HG03520 (cell line): ENCODE measurements at regions not wholly inside any gene's neighbourhood (a gene's known extent, or its start where the extent isn't known, plus 50 kb on each side); places are given as distances from the start of the nearest gene placed in this dataset.

ENCODE experiments used
- ATAC-seq: cut with Tn5 transposase; IDR thresholded peaks from one replicate; pipeline ENCODE4 v1.9.1; 2021; ENCODE audit warnings: mild to moderate bottlenecking, moderate library complexity; ENCODE audit not compliant: unreplicated experiment

DNA sequence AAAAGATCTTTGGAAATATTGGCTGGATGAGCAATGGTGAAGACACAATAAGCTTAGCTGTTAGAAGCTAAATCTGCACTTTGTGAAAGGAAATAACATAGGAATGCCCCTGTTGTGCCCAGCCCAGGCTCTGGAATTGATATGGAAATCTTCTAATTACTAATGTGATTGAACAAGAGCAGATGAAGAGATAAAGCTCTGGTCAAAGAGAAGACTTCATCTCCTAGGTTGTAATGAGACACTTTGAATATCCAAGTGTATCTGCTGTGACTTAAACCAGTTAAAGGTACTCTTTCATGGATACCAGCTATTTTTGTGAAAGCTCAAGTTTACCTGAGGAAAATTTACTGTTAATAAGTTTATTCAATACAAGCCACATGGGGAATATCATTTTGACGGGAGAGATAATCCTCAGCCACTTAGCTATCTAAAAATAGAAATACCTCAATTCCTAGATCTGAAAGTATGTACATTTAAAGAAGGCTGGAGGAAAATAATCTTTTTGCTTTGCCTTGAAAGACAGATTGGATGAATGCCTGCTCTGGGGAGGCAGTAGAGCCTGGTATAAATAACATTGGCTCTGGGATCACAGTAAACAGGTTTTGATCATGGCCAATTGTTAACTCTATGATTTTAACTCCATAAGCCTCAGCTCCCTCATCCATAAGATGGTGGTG is 494.0 kb upstream of the B3GALT2 start:
- no peak for ATAC-seq

DNA sequence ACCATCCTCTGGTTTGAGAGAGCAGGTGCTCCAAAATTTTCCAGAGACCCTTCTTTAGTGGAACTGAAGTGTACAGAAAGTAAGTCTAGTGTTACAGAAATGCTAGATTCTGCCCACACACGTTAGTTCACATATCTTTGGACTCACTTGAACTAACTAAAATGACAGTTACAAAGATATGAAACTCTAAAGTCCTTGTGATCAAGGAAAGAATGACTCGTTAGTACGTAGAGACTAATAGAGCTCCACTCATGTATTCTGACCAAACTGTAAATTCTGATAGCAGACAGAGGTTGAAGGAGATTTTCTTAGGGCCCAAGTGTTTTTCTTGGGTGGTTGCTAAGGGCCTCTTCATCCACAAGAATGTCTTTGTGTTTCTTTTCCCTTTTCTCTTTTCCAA is 491.5 kb upstream of the B3GALT2 start:
- ATAC-seq = no peak

DNA sequence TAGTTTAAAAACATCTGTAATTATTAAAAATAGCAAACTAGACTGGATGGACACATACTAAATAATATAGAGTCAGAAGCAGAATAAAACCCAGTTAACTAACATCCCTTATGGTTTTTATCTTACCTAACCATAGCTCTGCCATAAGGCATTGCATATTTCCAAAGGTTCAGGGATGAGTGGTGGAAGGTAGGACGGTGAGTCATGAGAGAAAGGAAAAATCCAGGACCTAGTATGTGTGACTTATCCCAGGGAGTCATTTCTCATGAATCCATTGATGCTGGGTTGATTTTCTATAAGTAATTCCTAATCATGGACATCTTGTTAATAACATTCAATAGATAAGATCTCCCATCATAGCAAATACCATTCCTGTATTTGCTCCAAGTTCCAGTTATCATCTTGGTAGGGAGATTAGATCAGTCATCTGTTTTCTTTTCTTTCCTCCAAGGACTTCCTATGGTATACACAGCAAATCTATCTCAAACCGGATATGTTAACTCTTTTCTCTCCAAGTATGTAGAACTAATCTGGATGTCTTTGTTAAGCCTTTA is 490.7 kb upstream of the B3GALT2 start:
- no peak for ATAC-seq

DNA sequence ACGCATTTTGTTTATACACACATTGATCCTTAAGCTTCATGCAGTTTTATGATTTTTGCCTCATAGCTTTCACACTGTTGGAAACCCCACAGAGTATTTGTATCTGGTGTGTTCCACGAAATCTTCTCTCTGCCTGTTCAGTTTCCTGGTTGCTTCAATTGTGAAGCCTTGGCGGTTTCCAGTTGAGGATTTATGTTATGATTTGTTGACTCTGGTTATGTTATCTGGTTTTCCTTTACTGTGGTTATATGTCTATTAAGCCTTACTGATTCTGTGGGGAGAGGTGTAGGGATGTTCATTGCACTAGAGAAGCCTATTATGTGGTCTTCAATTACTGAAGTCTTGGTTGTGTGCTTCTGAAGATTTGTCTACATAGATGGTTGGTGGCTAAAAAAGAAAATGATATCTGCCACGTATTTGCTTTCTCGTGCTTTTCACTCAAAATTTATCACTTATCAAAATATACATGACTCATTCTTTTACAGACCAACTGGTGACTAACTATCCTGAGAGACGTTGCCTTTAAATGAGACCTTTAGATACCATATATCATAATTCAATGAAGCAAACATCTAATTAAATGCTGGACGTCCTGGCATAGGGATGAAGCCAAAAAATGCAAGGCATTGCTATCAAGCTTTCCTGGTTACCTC is 488.0 kb upstream of the B3GALT2 start:
- no peak for ATAC-seq

DNA sequence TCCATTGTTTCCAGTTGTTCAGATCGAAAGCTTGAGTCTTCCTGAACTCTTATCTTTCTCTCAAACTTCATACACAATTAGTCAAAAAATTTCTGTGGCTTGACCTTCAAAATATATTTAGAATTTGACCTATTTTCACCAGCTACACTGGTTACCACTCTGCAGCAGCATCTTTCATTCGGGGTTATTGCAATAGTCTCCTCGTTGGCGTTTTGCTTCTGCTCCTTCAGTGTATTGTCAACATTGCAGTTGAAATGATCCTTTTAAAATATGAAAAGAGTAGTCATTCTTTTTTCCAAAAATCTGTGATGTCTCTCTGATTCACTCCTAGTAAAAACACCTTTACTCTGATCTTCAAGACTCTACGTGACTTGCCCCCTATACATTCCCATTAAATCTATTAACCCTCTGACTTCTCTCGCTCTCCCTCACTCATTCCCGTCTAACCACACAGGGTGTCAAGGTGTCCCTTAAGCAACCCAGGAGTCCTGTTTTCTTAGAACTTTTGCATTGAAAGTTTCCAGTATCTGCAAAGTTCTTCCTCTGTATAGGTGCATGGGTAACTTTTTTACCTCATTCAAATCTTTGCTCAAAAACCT is 480.2 kb upstream of the B3GALT2 start:
- no peak for ATAC-seq

DNA sequence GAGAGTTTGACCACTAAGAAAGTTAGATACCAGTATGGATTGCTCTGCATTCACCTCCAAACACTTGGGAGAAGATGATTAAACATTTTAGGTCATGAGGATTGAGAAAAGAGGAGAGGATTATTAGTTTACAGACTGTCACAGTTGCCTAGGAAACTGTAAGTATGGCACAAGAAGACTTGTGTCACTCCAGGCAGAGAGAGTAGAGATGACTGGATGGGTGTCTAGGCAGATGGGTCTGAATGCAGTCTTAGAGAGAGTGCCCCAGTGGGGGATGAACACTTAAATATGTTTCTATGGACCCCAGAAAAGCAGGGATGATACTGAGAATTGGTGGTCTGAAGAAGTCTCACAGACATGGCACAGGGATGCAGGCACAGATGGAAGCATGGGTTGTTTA is 477.6 kb upstream of the B3GALT2 start:
- no peak for ATAC-seq

DNA sequence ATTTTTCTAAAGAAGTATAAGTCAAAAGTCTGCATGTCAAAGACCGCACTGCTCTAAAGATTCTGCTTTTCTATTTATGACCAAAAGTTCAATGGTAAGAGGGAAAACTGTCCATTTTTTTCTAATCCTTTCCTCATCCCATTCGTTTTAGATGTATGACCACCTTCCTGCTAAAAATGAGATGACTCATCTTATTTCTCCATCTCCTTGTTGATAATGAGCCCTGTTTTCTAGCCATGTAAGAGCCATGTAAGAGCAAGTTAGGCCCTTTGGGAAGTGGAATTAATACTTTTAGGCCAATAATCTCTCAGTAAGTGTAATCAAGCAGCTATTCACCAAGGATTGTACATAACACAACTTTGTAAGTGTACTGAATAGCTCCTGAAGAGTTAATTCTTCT is 475.6 kb upstream of the B3GALT2 start:
- no peak for ATAC-seq

DNA sequence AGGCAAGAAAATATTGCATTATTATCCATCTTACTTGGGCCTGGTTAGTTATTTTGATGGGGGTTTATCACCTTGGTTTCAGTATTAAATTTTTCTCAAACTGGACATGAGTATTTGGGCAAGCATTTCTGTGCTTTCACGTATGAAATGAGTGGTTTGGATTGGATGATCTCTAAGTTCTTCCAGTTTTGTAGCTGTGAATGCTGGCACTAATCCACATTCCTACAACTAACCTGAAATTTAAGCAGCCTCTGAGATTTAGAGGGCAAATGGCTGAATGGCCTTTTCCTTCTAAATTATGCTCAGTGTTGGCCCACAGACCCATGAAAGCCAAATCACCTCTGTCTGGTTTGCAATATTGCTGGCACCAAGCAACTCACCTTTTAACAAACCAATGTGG is 475.0 kb upstream of the B3GALT2 start:
- no peak for ATAC-seq

DNA sequence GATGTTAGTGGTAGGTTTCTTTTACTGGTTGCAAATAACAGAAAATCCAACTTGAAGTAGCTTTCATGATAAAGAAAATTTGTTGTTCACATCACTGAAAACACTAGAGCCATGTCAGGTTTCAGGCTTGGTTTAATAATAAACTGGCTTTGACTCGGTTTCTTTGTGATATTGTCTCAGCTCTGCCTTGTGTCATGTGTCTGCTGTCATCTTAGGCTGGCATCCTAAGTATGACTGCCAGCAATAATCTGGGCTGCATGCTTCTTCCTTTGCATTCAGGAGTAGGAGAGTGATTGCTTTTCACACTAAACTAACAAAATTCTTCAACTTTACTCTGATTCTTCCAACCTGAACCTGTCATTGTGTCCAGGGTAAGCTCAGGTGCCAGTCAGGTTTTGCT is 474.0 kb upstream of the B3GALT2 start:
- ATAC-seq = no peak

DNA sequence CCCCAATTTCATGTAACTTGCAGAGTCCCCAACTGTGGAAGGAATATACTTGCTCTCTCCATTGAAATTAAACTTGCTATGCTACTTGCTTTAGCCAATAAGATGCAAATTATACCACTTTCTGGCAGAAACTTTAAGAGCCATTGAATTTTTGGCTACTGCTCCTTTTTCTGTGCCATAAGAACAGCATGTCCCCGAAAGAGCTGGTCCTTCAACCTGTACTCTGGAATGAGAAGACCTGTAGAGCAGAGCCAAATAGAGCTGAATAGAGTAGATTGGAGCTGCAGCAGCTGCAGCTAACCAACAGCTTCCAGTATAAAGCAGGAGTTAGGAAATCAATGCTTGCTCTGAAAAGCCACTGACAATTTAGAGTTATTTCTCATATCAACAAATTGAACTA is 472.3 kb upstream of the B3GALT2 start:
- no peak for ATAC-seq

DNA sequence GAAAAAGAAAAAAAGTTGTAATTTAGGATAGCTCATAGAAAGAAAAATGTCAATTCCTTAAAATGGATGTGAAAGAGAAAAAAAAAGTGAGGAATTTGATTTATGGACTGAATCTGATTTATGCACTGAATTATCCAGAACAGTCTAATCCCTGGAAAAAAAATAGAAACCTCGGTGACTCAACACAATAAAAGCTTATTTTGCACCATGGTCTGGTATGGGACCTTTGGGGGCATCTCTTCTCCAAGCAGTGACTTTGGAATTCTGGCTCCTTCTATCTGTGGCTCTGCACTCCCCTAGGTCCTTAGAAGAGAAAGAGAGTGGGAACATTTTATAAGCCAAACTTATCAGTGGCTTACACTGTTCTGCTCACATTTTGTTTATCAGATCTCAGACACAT is 471.7 kb upstream of the B3GALT2 start:
- no peak for ATAC-seq

DNA sequence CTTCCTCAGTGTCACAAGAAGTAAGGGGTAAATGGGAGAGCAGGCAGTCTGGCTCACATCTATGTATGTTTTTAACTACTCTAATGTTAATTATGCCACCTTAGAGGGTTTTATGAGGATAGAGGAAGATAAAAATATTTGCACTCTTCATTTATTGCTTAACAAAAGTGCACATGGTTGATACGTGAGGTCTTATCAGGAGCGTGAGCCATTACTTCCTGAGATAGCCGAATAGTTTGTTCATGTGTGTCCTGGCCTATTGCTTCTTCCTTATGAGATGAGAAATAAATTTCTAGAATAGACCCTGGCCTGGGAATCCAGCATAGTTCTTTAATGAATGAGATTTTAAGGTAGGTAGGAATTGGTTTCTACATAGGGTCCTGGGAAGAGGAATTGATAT is 471.1 kb upstream of the B3GALT2 start:
- no peak for ATAC-seq

DNA sequence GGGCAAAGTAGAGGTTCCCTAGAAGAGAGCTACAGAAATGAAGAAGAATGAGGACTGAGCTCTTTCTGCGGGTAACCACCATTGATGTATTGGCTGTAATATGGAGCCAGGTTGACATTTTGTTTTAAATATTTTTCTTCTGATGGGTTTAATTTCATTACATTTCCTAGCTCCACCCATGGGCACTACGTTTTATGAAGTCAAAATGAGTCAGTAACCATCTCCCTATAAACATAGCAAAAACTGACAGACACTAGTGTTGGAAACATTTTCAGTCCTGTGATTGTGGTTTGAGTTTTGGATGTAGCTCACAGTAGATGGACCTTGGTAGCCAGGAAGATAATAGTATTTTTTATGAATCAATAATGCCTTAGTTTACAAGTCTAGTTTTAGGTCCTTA is 470.4 kb upstream of the B3GALT2 start:
- ATAC-seq = no peak

DNA sequence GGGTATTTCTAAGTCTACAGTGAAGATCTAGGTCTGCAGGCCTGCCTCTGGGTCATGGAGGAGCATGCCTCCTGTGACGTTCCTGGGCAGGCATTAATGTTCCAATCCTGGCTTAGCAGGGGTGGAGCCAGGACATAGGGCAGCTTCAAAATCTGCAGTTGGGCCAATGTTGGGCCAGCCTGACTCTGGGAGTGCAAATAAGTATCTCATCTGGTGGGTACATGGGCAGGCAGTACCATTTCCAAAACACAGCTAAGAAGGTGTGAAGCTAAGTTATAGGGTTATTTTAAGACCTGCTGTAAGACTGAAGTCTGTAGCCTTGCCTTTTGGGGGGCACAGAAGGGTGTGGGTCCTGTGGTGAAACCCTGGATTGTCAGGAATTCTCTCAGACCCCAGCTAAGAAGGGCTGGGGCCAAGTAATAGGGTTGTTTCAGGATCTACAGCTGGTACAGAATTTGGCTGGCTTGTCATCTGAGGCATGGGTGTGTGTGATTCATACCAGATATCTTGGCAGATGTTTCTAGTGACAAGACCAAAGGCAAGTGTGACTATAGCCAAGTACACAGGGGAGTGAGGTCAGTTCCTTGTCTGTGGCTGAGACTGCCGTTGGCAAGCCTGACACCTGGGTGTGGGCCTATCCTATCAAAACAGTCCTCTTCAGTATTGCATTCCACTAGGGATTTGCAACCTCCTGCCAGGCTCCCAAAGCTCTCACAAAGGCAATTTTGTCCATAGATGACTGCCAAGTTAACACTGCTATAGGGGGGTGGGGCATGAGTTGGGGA is 468.7 kb upstream of the B3GALT2 start:
- ATAC-seq = no peak

DNA sequence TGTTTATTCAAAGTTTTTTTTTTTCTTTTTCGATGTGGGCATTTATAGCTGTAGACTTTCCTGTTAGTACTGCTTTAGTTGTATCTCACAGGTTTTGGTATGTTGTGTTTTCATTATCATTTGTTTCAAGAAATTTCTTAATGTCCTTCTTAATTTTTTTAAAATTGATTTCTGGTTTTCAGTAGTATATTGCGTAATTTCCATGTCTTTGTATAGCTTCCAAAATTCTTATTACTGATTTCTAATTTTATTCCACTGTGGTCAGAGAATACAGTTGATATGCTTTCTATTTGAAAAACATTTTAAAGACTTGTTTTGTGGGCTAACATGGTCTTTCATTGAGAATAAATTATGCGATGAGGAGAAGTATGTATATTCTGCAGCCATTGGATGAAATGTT is 463.2 kb upstream of the B3GALT2 start:
- ATAC-seq = no peak

DNA sequence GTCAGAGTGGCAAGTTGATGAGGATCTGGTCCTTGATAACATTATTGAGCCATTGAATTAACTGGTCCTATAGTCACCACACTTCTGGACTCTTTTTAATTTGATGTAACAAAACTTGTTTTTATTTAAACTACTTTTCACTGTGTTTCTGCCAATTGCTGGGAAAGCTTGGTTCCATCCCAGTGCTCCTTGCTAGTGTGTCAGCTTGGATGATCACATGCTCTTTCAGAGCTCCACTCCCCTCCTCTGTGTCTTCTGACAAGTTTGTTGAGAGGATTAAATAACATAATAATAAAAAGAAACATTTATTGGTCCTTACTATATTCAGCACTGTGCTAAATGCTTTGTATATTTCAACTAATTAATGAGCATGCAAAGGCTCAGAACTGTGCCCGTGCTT is 448.5 kb upstream of the B3GALT2 start:
- no peak for ATAC-seq

DNA sequence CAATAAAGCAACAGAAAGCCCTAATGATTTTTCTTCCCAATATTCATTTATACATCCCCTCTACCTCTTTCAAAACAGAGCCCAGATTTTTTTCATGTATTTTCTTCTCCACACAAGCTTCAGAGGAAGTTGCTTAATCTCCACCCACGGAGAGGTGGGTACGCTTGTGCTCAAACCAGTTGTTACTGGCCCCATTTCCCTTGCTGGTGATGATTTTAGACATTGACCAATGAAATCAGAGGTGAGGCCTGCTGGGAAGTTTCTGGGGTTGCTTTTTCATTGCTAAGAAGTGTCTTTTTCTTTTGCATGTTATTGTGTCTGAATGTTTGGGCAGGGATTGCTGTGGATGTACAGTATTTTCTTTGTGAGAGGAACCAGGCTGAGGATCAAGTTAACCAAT is 448.1 kb upstream of the B3GALT2 start:
- no peak for ATAC-seq

DNA sequence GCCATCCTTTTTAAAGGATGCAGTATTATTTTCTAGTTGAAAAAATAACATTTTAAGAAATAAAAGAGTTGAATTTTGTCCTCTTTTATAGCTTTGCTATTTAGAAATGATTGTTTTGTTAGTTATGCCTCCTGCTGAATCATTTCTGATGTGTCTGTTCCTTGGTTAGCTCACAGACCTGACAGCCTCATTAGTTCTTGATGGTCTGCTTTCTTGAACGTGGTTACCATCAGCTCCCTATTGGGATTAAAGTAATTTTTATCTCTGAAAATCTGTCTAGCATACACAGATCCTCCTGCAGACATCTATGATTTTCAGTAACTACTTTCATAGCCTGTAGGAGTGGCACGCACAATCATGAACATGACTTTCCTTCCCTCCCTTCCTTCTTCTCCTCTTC is 447.6 kb upstream of the B3GALT2 start:
- no peak for ATAC-seq

DNA sequence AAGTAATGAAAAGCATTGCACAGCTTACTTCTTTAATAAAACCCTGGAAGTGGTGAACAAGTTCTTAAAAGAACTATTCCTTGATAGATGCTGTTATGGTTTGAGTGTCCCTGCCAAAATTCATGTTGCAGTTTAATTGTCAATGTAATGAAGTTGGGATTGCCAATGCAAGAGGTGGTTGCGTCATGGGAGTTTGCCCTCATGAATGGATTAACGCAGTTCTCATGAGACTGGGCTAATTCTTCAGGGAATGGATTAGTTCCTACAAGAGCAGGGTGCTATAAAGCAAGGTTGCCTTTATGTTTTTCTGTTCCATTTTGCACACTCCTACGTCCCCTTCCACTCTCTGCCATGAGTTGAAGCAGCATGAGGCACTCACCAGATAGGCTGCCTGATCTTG is 446.7 kb upstream of the B3GALT2 start:
- ATAC-seq = no peak

DNA sequence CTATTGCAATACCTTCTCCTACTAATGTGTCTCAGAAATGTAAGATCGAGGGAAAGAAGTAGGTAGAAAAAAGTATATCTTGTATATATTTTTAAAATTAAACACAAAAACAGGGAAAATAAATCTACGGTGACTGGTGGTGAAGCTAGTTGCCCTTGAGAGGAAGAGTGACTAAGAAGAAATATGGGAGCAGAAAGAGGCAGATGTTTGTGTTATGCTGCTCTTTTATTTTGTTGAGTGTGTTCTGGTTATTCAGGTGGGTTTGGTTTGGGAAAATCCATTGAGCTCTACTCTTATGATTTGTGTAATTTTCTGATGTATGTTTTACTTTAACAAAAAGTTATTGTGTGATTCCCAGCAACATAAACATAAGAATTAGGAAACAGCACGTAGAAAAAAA is 444.9 kb upstream of the B3GALT2 start:
- ATAC-seq = no peak

DNA sequence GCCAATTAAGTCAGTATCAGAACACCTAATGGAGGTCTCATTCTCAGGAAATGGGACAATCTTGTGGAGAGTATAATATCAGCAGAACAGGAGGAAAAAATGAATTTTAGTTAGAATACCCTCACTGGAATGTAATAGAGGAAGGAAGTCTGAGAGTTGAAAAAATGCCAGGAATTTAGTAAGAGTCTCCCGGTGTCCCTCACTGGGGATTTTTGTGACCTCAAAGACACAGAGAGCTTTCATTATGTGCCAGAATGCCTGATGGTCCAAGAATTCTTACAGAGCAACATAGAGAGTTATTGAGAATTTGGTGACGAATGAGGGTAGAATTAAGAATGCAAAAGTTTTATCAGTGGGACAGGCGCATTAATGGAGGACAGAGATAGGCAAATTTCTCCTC is 443.5 kb upstream of the B3GALT2 start:
- ATAC-seq = no peak

DNA sequence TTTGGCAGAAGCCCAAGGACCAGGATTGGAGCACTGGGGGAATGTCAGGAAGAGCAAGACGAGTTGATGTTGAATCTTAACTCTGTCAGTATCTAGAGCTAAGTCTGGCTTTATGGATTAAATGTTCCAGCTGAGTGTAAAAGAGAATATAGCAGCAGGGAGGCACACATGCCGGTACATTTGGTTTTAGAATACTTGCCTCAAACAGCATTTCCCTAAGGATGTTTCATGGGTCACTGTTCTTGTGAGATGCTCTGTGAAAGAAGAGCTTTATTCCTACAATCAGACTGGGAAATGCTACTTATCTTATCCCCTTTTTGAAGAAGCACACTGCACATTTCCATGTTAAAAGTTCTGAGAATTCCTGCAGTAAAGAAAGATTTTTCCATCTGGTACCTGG is 440.3 kb upstream of the B3GALT2 start:
- ATAC-seq = no peak
